ENCODE measurements at regions not wholly inside any gene's neighbourhood (a gene's known extent, or its start where the extent isn't known, plus 50 kb on each side); places are given as distances from the start of the nearest gene placed in this dataset.

DNA sequence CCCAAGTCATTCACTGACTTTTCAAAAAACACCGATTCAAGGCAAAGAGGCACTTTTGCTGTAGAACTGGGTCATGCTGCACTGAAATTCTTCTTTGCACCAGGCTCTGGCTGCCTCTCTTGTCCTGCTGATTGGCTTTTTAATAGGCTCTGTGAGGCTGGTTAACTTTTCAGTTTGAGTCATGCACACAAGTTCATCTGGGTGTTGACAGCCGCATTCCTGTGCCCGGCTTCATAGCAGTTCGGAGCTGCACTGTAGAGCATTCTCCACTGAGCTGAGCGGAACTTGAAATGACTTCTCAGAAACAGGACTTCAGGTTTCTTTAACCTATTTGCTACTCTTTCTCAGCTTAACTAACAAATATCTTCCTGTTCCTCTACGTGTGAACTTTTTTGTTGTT, 978.3 kb downstream of the UQCRFS1 start:
- no peak overlapping the region for H3K4me3 ChIP-seq
- no peak overlapping the region for H3K27ac ChIP-seq
- no peak for DNase-seq (ENCODE audit: low spot score)
- TF ChIP-seq, protein P1, sequence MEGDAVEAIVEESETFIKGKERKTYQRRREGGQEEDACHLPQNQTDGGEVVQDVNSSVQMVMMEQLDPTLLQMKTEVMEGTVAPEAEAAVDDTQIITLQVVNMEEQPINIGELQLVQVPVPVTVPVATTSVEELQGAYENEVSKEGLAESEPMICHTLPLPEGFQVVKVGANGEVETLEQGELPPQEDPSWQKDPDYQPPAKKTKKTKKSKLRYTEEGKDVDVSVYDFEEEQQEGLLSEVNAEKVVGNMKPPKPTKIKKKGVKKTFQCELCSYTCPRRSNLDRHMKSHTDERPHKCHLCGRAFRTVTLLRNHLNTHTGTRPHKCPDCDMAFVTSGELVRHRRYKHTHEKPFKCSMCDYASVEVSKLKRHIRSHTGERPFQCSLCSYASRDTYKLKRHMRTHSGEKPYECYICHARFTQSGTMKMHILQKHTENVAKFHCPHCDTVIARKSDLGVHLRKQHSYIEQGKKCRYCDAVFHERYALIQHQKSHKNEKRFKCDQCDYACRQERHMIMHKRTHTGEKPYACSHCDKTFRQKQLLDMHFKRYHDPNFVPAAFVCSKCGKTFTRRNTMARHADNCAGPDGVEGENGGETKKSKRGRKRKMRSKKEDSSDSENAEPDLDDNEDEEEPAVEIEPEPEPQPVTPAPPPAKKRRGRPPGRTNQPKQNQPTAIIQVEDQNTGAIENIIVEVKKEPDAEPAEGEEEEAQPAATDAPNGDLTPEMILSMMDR (IDR thresholded peaks at IDR 0.05) = no peak

DNA sequence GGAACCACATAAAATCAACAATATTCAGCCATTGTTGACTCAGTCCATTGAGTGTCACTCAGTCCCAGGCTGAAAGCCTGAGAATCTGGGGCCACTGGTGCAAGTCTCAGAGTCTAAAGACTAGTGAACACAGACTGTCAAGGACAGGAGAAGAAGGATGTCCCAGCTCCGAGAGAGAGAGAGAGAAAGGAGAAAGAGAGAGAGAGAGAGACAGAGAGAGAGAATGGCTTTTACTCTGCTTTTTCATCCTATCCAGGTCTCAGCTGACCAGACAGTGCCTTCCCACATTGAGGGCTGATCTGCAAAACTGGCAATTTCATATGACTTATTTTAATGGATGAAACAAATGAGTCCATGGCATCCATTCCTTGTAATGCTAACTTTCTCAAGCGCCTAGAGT, 984.1 kb downstream of the UQCRFS1 start:
- Histone ChIP-seq H3K27ac (no peak overlapping the region), H3K4me3 (no peak overlapping the region)
- DNase-seq (ENCODE audit: low spot score) = no peak
- TF ChIP-seq, protein P1 (IDR thresholded peaks at IDR 0.05) = no peak

- H3K4me3 ChIP-seq = no peak overlapping the region
Measured at GRCh38 chr19:28224441-28224840, 988.5 kb downstream of the UQCRFS1 start.

GRCh38 chr19:28221736-28222135, 991.2 kb downstream of the UQCRFS1 start:
- TF ChIP-seq, protein P1 (IDR thresholded peaks at IDR 0.05) = no peak
- Histone ChIP-seq H3K4me3 (no peak overlapping the region), H3K27ac (no peak overlapping the region)
- DNase-seq (ENCODE audit: low spot score) = no peak

More at GRCh38 chr19:28224441-28224840, 988.5 kb downstream of the UQCRFS1 start:
- H3K27ac ChIP-seq = no peak overlapping the region
- TF ChIP-seq, protein P1 (IDR thresholded peaks at IDR 0.05) = no peak
- no peak for DNase-seq (ENCODE audit: low spot score)

GRCh38 chr19:28218728-28219127, 994.2 kb downstream of the UQCRFS1 start:
- H3K27ac ChIP-seq = no peak overlapping the region
- TF ChIP-seq, protein P1 (IDR thresholded peaks at IDR 0.05) = no peak
- no peak for DNase-seq (ENCODE audit: low spot score)

GRCh38 chr19:28217022-28217421, 995.9 kb downstream of the UQCRFS1 start:
- Histone ChIP-seq H3K4me3 (no peak overlapping the region), H3K27ac (no peak overlapping the region)
- no peak for DNase-seq (ENCODE audit: low spot score)
- TF ChIP-seq, protein P1 (IDR thresholded peaks at IDR 0.05) = no peak

More at GRCh38 chr19:28218728-28219127, 994.2 kb downstream of the UQCRFS1 start:
- H3K4me3 ChIP-seq = no peak overlapping the region

DNA sequence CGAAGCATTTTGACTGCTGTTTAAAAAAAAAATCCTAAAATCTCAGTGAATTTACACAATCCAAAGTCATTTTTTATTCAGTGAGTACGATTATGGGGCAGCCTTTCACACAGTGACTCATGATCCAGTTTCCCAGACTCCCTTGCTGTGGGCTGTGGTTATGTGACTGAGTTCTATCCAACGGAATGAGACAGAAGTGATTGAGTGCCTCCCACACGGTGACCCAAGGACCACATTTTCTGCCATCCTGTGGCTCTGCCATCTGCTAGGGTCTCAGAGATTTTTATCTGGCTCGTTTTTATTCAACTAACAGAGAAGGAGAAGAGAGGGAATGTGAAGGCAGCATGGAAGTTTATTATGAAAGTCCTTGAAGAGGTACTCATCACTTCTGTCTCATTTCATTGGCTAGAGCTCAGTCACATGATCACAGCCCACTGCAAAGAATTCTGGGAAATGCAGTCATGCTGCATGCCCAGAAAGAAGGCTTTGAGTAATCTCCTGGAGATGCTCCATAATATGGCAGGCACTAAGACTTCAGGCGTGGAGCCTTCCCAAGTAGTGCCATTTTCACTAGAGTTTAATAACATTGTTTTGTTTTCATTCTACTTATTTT, 999.4 kb downstream of the UQCRFS1 start:
- H3K27ac ChIP-seq = no peak overlapping the region
- DNase-seq (ENCODE audit: low spot score) = no peak
- TF ChIP-seq, protein P1 (IDR thresholded peaks at IDR 0.05) = no peak
- H3K4me3 ChIP-seq = no peak overlapping the region

All from coronary artery (tissue), 2 donors.